H1 (cell line): ENCODE measurements at regions not wholly inside any gene's neighbourhood (a gene's known extent, or its start where the extent isn't known, plus 50 kb on each side); places are given as distances from the start of the nearest gene placed in this dataset.

Experiments used
- CTCF ChIA-PET: fragments of 300-600 bp; sonication (Branson Sonifier 250); formaldehyde crosslinking; loops from one replicate; lab custom pipeline; 2021; ENCODE audit not compliant: partially characterized antibody; lab: Charles Lee
- POLR2A ChIA-PET: fragments of 300-600 bp; sonication (Branson Sonifier 250); formaldehyde crosslinking; loops from one replicate; lab custom pipeline; 2021; ENCODE audit warnings: inconsistent platforms; ENCODE audit not compliant: partially characterized antibody; lab: Charles Lee
- DNase-seq, 2 experiments: peaks; one replicate each; pipeline versions ENCODE4 v3.0.0 to v3.0.0-alpha.2; 2010 to 2022; ENCODE audit warnings: low spot score in 2 of 2, low read depth in 1 of 2, mixed read lengths in 1 of 2
- FAIRE-seq: peaks from 2 replicates; lab custom pipeline; 2011; peaks lifted over from hg19 to GRCh38; lab: Jason Lieb, UNC
- H2AFZ ChIP-seq: 2 replicates; pipeline ENCODE4 v1.8.1; 2012; ENCODE audit warnings: low read length, inconsistent platforms
- H2AK5ac ChIP-seq: 2 replicates; pipeline ENCODE4 v1.6.1; 2013; ENCODE audit warnings: low read depth, low read length
- H2BK120ac ChIP-seq: replicated peaks from 2 replicates; pipeline ENCODE3; 2013; ENCODE audit warnings: low read depth, low read length, inconsistent platforms
- H2BK12ac ChIP-seq: 2 replicates; pipeline ENCODE4 v1.6.1; 2013; ENCODE audit warnings: low read depth, low read length
- H2BK15ac ChIP-seq: 2 replicates; pipeline ENCODE4 v1.6.1; 2013; ENCODE audit warnings: low read length
- H2BK20ac ChIP-seq: 2 replicates; pipeline ENCODE4 v1.6.1; 2013; ENCODE audit warnings: low read length
- H2BK5ac ChIP-seq: 2 replicates; pipeline ENCODE4 v1.6.1; 2013; ENCODE audit warnings: low read depth, low read length
- H3K14ac ChIP-seq: 2 replicates; pipeline ENCODE4 v1.6.1; 2013; ENCODE audit warnings: inconsistent platforms; ENCODE audit not compliant: insufficient read length
- H3K18ac ChIP-seq: 2 replicates; pipeline ENCODE4 v1.6.1; 2013; ENCODE audit warnings: low read length; ENCODE audit errors: extremely low read depth
- H3K23ac ChIP-seq: 2 replicates; pipeline ENCODE4 v1.6.1; 2013; ENCODE audit warnings: inconsistent platforms; ENCODE audit not compliant: insufficient read length
- H3K23me2 ChIP-seq: 2 replicates; pipeline ENCODE4 v1.6.1; 2013; ENCODE audit warnings: low read depth, low read length
- H3K27ac ChIP-seq: 2 replicates; pipeline ENCODE4 v1.6.1; 2011; ENCODE audit warnings: low read depth, low read length, inconsistent platforms
- H3K27me3 ChIP-seq, 4 experiments: replicated peaks in 1 of 4; 1 replicate in 1 of 4; 2 replicates in 3 of 4; pipeline versions ENCODE4 v1.6.1 to v1.8.1; 2011 to 2013; ENCODE audit warnings: low read length in 3 of 4, mild to moderate bottlenecking in 3 of 4, inconsistent platforms in 2 of 4, mixed read lengths in 2 of 4, moderate library complexity in 1 of 4; ENCODE audit not compliant: control insufficient read depth in 3 of 4, insufficient read depth in 3 of 4; ENCODE audit errors: extremely low read depth in 1 of 4
- H3K36me3 ChIP-seq, 4 experiments: 2 replicates each; pipeline versions ENCODE4 v1.6.1 to v1.8.1; 2011 to 2013; ENCODE audit warnings: mild to moderate bottlenecking in 4 of 4, low read length in 3 of 4, moderate library complexity in 2 of 4, control low read depth in 1 of 4, inconsistent platforms in 1 of 4; ENCODE audit not compliant: insufficient read depth in 4 of 4, control insufficient read depth in 2 of 4
- H3K4ac ChIP-seq: replicated peaks from 2 replicates; pipeline ENCODE3; 2013; ENCODE audit warnings: low read length, low read depth, mixed read lengths, inconsistent platforms; ENCODE audit not compliant: insufficient read length
- H3K4me1 ChIP-seq, 4 experiments: replicated peaks in 1 of 4; 1 replicate in 1 of 4; 2 replicates in 3 of 4; pipeline versions ENCODE4 v1.6.1 to v1.8.1; 2011 to 2013; ENCODE audit warnings: low read length in 3 of 4, inconsistent platforms in 2 of 4, mixed read lengths in 1 of 4; ENCODE audit not compliant: insufficient read depth in 4 of 4, control insufficient read depth in 3 of 4
- H3K4me2 ChIP-seq, 2 experiments: 2 replicates each; pipeline versions ENCODE4 v1.6.1 to v1.8.1; 2011 to 2013; ENCODE audit warnings: low read depth in 2 of 2, low read length in 2 of 2, control low read depth in 1 of 2, inconsistent platforms in 1 of 2, mild to moderate bottlenecking in 1 of 2; ENCODE audit not compliant: insufficient read depth in 1 of 2
- H3K4me3 ChIP-seq, 4 experiments: fragments of 200-600, 300-600 bp in 1 of 4; sonication (generic), shearing (Covaris generic), sonication (Bioruptor Twin) in 1 of 4; 2 replicates each; pipeline versions ENCODE4 v1.5.1 to v1.8.1; 2011 to 2016; ENCODE audit warnings: low read length in 4 of 4, low read depth in 3 of 4, control low read depth in 2 of 4, inconsistent platforms in 2 of 4, mild to moderate bottlenecking in 2 of 4, mixed read lengths in 1 of 4, moderate library complexity in 1 of 4; ENCODE audit not compliant: insufficient read depth in 2 of 4; ENCODE audit errors: extremely low read depth in 1 of 4
- H3K56ac ChIP-seq: replicated peaks from 2 replicates; pipeline ENCODE3; 2013; ENCODE audit warnings: low read depth, mild to moderate bottlenecking, mixed read lengths, low read length, inconsistent platforms; ENCODE audit not compliant: insufficient read length
- H3K79me1 ChIP-seq: 2 replicates; pipeline ENCODE4 v1.6.1; 2013; ENCODE audit warnings: low read depth, low read length, control low read depth
- H3K79me2 ChIP-seq, 2 experiments: 2 replicates each; pipeline versions ENCODE4 v1.6.1 to v1.8.1; 2012 to 2013; ENCODE audit warnings: low read length in 2 of 2, mild to moderate bottlenecking in 2 of 2, inconsistent platforms in 1 of 2; ENCODE audit not compliant: insufficient read depth in 2 of 2, control insufficient read depth in 1 of 2
- H3K9ac ChIP-seq, 4 experiments: replicated peaks in 1 of 4; 1 replicate in 1 of 4; 2 replicates in 3 of 4; pipeline versions ENCODE4 v1.6.1 to v1.8.1; 2011 to 2013; ENCODE audit warnings: low read depth in 3 of 4, low read length in 3 of 4, control low read depth in 2 of 4, mild to moderate bottlenecking in 2 of 4, moderate library complexity in 2 of 4, inconsistent platforms in 1 of 4; ENCODE audit errors: extremely low read depth in 1 of 4
- H3K9me3 ChIP-seq, 2 experiments: 2 replicates each; pipeline versions ENCODE4 v1.6.1 to v1.8.1; 2012 to 2013; ENCODE audit warnings: mild to moderate bottlenecking in 2 of 2, moderate library complexity in 2 of 2, control low read depth in 1 of 2, inconsistent platforms in 1 of 2, low read depth in 1 of 2, low read length in 1 of 2, mixed read lengths in 1 of 2; ENCODE audit not compliant: insufficient read depth in 2 of 2
- H4K20me1 ChIP-seq, 2 experiments: replicated peaks in 1 of 2; 2 replicates each; pipeline versions ENCODE3 to v1.8.1; 2011 to 2013; ENCODE audit warnings: inconsistent platforms in 2 of 2, low read length in 2 of 2, mild to moderate bottlenecking in 1 of 2; ENCODE audit not compliant: insufficient read depth in 2 of 2, control insufficient read depth in 1 of 2
- H4K5ac ChIP-seq: 2 replicates; pipeline ENCODE4 v1.6.1; 2013; ENCODE audit warnings: low read length, low read depth, mixed read lengths, inconsistent platforms; ENCODE audit not compliant: insufficient read length
- H4K8ac ChIP-seq: 2 replicates; pipeline ENCODE4 v1.8.0; 2013; ENCODE audit warnings: mild to moderate bottlenecking, moderate library complexity, low read length, inconsistent platforms; ENCODE audit not compliant: insufficient read depth; ENCODE audit errors: extremely low read depth
- H4K91ac ChIP-seq: replicated peaks from 2 replicates; pipeline ENCODE3; 2013; ENCODE audit warnings: low read length, mixed read lengths, inconsistent platforms; ENCODE audit not compliant: insufficient read length
- POLR2A ChIP-seq, 2 experiments: IDR thresholded peaks; 1 replicate in 1 of 2; 2 replicates in 1 of 2; pipeline ENCODE4 v1.6.1; 2011; ENCODE audit warnings: low read depth in 2 of 2, low read length in 2 of 2, mild to moderate bottlenecking in 2 of 2; ENCODE audit errors: control extremely low read depth in 1 of 2
- ZNF274 ChIP-seq: IDR thresholded peaks from 2 replicates; pipeline ENCODE4 v1.7.0; 2012; ENCODE audit warnings: low read length, borderline replicate concordance; ENCODE audit errors: extremely low read depth
- WGBS, 2 experiments: shearing (Covaris generic) in 1 of 2; methylation state at CpG; one replicate each; pipeline versions ENCODE4 v1.1.6 to v1.1.7; 2013 to 2015; ENCODE audit warnings: low lambda C conversion rate in 2 of 2, mixed read lengths in 2 of 2, inconsistent platforms in 1 of 2, low coverage in 1 of 2, missing lambda C conversion rate in 1 of 2; ENCODE audit not compliant: insufficient replicate concordance in 2 of 2, insufficient coverage in 1 of 2, insufficient read length in 1 of 2; ENCODE audit errors: extremely low coverage in 1 of 2, missing lambda C conversion rate in 1 of 2; 5-methylcytosine and 5-hydroxymethylcytosine counted together

DNA sequence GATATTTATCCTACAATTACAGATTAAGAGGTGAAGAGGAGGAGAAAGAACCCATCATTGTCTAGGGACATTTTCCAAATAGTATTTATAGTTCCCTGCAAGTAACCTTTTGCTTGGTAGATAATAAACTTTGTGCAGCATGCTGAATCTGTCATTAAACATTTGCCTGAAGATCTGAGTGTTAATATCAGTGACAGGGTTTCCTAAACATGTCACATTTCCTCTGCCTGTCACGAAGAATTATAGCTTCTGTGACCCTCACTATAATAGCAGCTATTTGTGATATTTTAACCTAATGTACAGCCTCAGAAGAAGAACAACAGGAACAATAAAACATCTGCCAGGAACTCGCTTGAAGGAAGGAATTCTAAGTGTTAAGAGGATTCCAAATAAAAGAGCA is 350.3 kb downstream of the GXYLT1 start:
- no peak overlapping the region for H3K14ac ChIP-seq
- no peak overlapping the region for H4K91ac ChIP-seq
- H3K56ac ChIP-seq = no peak overlapping the region
- no peak overlapping the region for H2AK5ac ChIP-seq
- no peaks in the 10 kb centered on the region for H3K79me1 ChIP-seq
- no peaks in the 10 kb centered on the region for H3K36me3 ChIP-seq
- no peak overlapping the region for H3K18ac ChIP-seq
- H2BK20ac ChIP-seq = no peak overlapping the region
- no peaks in the 10 kb centered on the region; a peak in 1 of 7 replicates for H3K27me3 ChIP-seq
- no peaks in the 10 kb centered on the region for H3K23me2 ChIP-seq
- H2BK120ac ChIP-seq = no peak overlapping the region
- H3K4me3 ChIP-seq = no peak overlapping the region
- H2AFZ ChIP-seq = no peak overlapping the region
- POLR2A ChIA-PET = no interaction called here
- H3K27ac ChIP-seq = no peak overlapping the region
- H4K20me1 ChIP-seq = no peaks in the 10 kb centered on the region
- no peak overlapping the region for H4K8ac ChIP-seq
- H4K5ac ChIP-seq = no peak overlapping the region
- no peak overlapping the region for H2BK5ac ChIP-seq
- DNase-seq = no peak
- peaks cover 3 to 4% of the 10 kb centered on the region in 2 experiments; a peak in 2 of 4 replicates for H3K9me3 ChIP-seq
- no peak overlapping the region for H2BK12ac ChIP-seq
- no peak overlapping the region for H3K9ac ChIP-seq
- H3K4me1 ChIP-seq = no peaks in the 10 kb centered on the region
- CTCF ChIA-PET = interaction anchor here (0.6 to 4.1 kb wide), 6 partner anchors 32 to 1416 kb away, joined by 3 to 20 read pairs (median 4); no protein-coding TSS in a partner anchor
- 92% methylated on average over 2 of the region's 2 CpGs; no CpG with 5 or more reads in 1 of the 2 experiments for WGBS, 2 experiments
- H3K4me2 ChIP-seq = no peak overlapping the region
- H3K79me2 ChIP-seq = no peaks in the 10 kb centered on the region
- TF ChIP-seq POLR2A (IDR thresholded peaks at IDR 0.05; ENCODE audit: control extremely low read depth in 1 of 2, low read depth in 2 of 2, low read length in 2 of 2) (no peak), ZNF274 (no peak)
- no peak overlapping the region for H3K23ac ChIP-seq
- H3K4ac ChIP-seq = no peak overlapping the region
- no peak for FAIRE-seq
- H2BK15ac ChIP-seq = no peak overlapping the region
